ENCODE measurements at regions not wholly inside any gene's neighbourhood (a gene's known extent, or its start where the extent isn't known, plus 50 kb on each side); places are given as distances from the start of the nearest gene placed in this dataset.
A peak's percentile ranks its signal among the peaks of the same experiment; 100 is the strongest.

DNA sequence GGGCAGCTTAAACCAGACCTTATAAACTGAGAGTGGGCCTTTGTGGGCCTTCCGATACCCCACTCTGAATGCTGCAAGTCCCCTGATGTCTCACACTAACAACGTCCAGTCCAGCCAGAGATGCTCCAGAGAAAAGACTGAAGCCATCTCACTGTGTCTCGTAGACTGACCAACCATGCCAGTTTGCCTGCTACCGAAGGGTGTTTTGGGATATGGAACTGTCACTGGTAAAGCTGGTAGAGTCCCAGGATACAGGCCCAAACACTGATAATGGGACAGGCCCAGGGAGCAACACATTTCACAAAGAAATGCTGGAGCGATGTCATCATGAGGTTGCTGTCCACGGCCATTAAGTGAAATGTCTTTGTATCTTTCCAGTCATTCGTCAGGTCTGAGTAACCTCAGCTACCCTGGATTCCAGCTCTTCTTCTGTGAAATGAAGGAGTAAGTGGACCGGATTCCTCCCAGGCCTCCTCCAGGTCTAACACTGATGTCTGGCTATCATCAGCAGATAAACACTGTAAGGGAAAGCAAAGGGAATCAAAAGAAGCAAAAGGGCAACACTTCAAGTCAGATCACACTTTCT is 81.6 kb downstream of the SLC5A7 start:
- no peak overlapping the region for H2BK120ac ChIP-seq (ENCODE audit: low read depth, low read length)
- H2AFZ ChIP-seq (ENCODE audit: low read length): no peak overlapping the region
- H3K36me3 ChIP-seq (replicated peaks in 1 of 2; ENCODE audit: control insufficient read depth in 2 of 2, insufficient read depth in 2 of 2, low read length in 2 of 2): no peaks in the 10 kb centered on the region
- H3K27me3 ChIP-seq (ENCODE audit: control insufficient read depth in 3 of 3, insufficient read depth in 3 of 3, low read depth in 1 of 3, low read length in 3 of 3): no peaks in the 10 kb centered on the region
- WGBS, 2 donors (ENCODE audit: extremely low coverage in 2 of 2, insufficient read length in 2 of 2, insufficient replicate concordance in 1 of 2): no CpG with 5 or more reads among the region's 8 CpGs
- H3K27ac ChIP-seq (replicated peaks; ENCODE audit: low read length): no peak overlapping the region
- peaks cover 1% of the 10 kb centered on the region for H3K79me1 ChIP-seq (ENCODE audit: low read depth, low read length)
- no peaks in the 10 kb centered on the region for H3K4me1 ChIP-seq (ENCODE audit: control insufficient read depth in 2 of 2, insufficient read depth in 1 of 2, low read depth in 1 of 2, low read length in 2 of 2)
- no peak overlapping the region for H3K9ac ChIP-seq (ENCODE audit: low read depth, low read length, poor library complexity)
- H3K23ac ChIP-seq (ENCODE audit: low read depth, low read length, poor library complexity): no peak overlapping the region
- no peak overlapping the region for H2BK12ac ChIP-seq (ENCODE audit: low read length)
- no peak overlapping the region for H3K4me3 ChIP-seq (ENCODE audit: low read length in 2 of 2)
- no peak overlapping the region for H4K8ac ChIP-seq (ENCODE audit: low read depth, low read length)
- H3K4ac ChIP-seq (ENCODE audit: low read length): no peak overlapping the region
- no peak overlapping the region for H3K14ac ChIP-seq (ENCODE audit: low read length)
- H2BK15ac ChIP-seq (ENCODE audit: low read length): no peak overlapping the region
- no peak overlapping the region for H4K91ac ChIP-seq (ENCODE audit: low read depth, low read length, poor library complexity)
- H3K4me2 ChIP-seq (ENCODE audit: insufficient read depth, low read length, poor library complexity, severe bottlenecking): no peak overlapping the region
- DNase-seq (ENCODE audit: low spot score): no peak
- H3K9me3 ChIP-seq (replicated peaks in 1 of 2; ENCODE audit: control insufficient read depth in 2 of 2, insufficient read depth in 1 of 2, low read depth in 1 of 2, low read length in 2 of 2): no peaks in the 10 kb centered on the region
- H3K18ac ChIP-seq (ENCODE audit: low read length): no peak overlapping the region
- no peak overlapping the region for H2AK5ac ChIP-seq (ENCODE audit: low read depth, low read length)
- no peak overlapping the region for H2BK5ac ChIP-seq (ENCODE audit: low read length)

DNA sequence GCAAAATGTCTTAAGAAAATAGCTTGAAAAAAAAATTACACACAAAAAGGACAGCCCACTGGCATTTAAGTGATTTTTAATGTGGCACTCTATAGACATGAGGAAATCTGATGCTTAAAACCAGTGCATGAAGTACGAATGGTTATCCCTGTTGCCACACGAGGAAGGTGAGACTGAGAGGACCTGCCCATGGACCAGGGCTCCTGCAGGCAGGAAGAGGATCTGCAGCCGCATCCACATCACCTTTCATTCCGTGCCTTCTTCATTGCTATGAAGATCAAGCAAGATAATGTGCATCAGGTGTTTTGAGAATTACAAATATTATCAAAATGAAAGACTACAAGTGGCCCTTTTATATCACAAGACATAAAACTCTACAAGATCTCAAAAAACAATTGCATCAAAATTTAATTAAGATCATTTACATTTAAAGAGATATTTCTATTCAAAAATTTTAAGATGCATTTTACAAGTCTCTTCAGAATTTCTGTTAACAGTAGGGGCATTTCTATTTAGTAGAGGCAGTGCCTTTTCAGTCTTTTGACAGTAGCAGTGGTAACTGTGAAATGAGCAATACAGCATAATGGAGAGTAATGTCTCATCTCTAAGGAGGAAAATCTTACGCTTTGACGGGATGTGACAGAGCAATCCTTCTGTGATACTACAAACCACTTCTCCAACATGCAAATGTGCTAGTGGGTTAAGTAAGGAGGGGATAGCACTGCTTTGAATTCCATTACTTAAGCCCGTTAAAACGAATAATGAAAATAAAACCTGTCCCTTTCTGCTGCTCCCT is 83.4 kb downstream of the SLC5A7 start:
- Histone ChIP-seq H2BK15ac (ENCODE audit: low read length) (no peak overlapping the region), H3K9me3 (replicated peaks in 1 of 2; ENCODE audit: control insufficient read depth in 2 of 2, insufficient read depth in 1 of 2, low read depth in 1 of 2, low read length in 2 of 2) (no peaks in the 10 kb centered on the region), H3K4me2 (ENCODE audit: insufficient read depth, low read length, poor library complexity, severe bottlenecking) (no peak overlapping the region), H3K79me1 (ENCODE audit: low read depth, low read length) (peaks cover 1% of the 10 kb centered on the region), H2BK5ac (ENCODE audit: low read length) (no peak overlapping the region), H4K8ac (ENCODE audit: low read depth, low read length) (no peak overlapping the region), H4K91ac (ENCODE audit: low read depth, low read length, poor library complexity) (no peak overlapping the region), H3K9ac (ENCODE audit: low read depth, low read length, poor library complexity) (no peak overlapping the region), H2AFZ (ENCODE audit: low read length) (no peak overlapping the region), H3K4me3 (ENCODE audit: low read length in 2 of 2) (no peak overlapping the region), H3K23ac (ENCODE audit: low read depth, low read length, poor library complexity) (no peak overlapping the region), H2AK5ac (ENCODE audit: low read depth, low read length) (no peak overlapping the region), H3K14ac (ENCODE audit: low read length) (no peak overlapping the region), H3K4ac (ENCODE audit: low read length) (no peak overlapping the region), H3K18ac (ENCODE audit: low read length) (no peak overlapping the region), H2BK120ac (ENCODE audit: low read depth, low read length) (no peak overlapping the region), H2BK12ac (ENCODE audit: low read length) (no peak overlapping the region), H3K4me1 (ENCODE audit: control insufficient read depth in 2 of 2, insufficient read depth in 1 of 2, low read depth in 1 of 2, low read length in 2 of 2) (no peaks in the 10 kb centered on the region), H3K27me3 (ENCODE audit: control insufficient read depth in 3 of 3, insufficient read depth in 3 of 3, low read depth in 1 of 3, low read length in 3 of 3) (no peaks in the 10 kb centered on the region), H3K36me3 (replicated peaks in 1 of 2; ENCODE audit: control insufficient read depth in 2 of 2, insufficient read depth in 2 of 2, low read length in 2 of 2) (no peaks in the 10 kb centered on the region), H3K27ac (replicated peaks; ENCODE audit: low read length) (no peak overlapping the region)
- DNase-seq (ENCODE audit: low spot score): no peak
- WGBS, 2 donors (ENCODE audit: extremely low coverage in 2 of 2, insufficient read length in 2 of 2, insufficient replicate concordance in 1 of 2): no CpG with 5 or more reads among the region's 8 CpGs

DNA sequence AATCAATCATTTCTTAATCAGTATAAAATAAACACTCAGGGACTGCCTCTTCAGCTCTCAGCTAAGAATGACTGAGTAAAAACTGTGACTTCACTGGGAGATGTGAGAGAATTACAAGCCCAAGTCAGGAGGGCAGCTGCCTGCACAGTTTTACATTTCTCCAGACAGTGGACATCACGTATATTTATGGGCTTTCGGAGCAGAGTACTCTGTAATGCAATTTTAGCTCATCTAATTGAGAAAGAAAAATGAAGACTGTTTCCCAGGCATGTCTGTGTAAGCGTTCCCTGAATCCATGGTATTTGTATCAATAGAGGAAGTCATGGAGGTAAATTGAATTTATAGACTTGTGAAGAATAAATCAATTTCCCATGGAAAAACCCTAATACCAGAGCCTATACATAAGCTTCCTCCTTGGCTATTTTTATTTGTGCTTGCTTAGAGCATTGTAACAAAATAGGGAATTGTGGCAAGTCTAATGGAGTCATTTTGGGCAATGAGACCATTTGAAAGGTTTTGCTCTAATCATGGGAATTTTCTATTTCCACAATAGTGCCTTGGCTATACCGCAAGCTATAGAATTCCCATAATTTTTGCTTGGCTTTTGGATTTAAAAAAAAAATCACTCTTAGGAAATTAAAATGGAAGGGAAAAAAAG is 87.2 kb downstream of the SLC5A7 start:
- no peak overlapping the region for H3K23ac ChIP-seq (ENCODE audit: low read depth, low read length, poor library complexity)
- no CpG with 5 or more reads among the region's 4 CpGs for WGBS, 2 donors (ENCODE audit: extremely low coverage in 2 of 2, insufficient read length in 2 of 2, insufficient replicate concordance in 1 of 2)
- H3K27ac ChIP-seq (replicated peaks; ENCODE audit: low read length): no peak overlapping the region

DNA sequence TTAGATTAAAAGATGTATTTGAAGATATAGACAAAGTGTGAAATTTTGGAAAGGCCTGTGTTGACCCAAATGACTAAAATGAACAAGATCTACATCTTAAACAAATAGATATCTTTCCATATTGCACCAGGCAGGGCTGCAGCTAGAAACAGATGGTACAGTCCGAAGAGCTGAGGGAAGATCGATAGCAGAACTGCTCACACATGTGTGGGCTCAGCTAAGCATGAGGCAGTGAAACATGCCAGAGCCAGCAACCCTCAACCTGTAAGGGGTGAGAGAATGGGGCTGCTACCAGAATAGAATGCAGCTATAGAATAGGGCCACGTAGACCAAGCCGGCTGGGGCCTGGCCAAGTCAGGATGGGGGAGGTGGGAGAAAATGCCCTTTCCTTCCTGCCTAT is 87.8 kb downstream of the SLC5A7 start:
- no peaks in the 10 kb centered on the region for H3K27me3 ChIP-seq (ENCODE audit: control insufficient read depth in 3 of 3, insufficient read depth in 3 of 3, low read depth in 1 of 3, low read length in 3 of 3)
- H3K4me1 ChIP-seq (ENCODE audit: control insufficient read depth in 2 of 2, insufficient read depth in 1 of 2, low read depth in 1 of 2, low read length in 2 of 2): no peaks in the 10 kb centered on the region
- no peaks in the 10 kb centered on the region for H3K79me1 ChIP-seq (ENCODE audit: low read depth, low read length)
- H2AFZ ChIP-seq (ENCODE audit: low read length): no peak overlapping the region
- no peak overlapping the region for H2BK120ac ChIP-seq (ENCODE audit: low read depth, low read length)
- no peak overlapping the region for H3K9ac ChIP-seq (ENCODE audit: low read depth, low read length, poor library complexity)
- H3K18ac ChIP-seq (ENCODE audit: low read length): no peak overlapping the region
- H3K9me3 ChIP-seq (replicated peaks in 1 of 2; ENCODE audit: control insufficient read depth in 2 of 2, insufficient read depth in 1 of 2, low read depth in 1 of 2, low read length in 2 of 2): no peaks in the 10 kb centered on the region
- no peak overlapping the region for H3K14ac ChIP-seq (ENCODE audit: low read length)
- no peak overlapping the region for H3K27ac ChIP-seq (replicated peaks; ENCODE audit: low read length)
- H2AK5ac ChIP-seq (ENCODE audit: low read depth, low read length): no peak overlapping the region
- no peak overlapping the region for H3K23ac ChIP-seq (ENCODE audit: low read depth, low read length, poor library complexity)
- no peak overlapping the region for H2BK15ac ChIP-seq (ENCODE audit: low read length)
- H3K36me3 ChIP-seq (replicated peaks in 1 of 2; ENCODE audit: control insufficient read depth in 2 of 2, insufficient read depth in 2 of 2, low read length in 2 of 2): no peaks in the 10 kb centered on the region
- H3K4me2 ChIP-seq (ENCODE audit: insufficient read depth, low read length, poor library complexity, severe bottlenecking): no peak overlapping the region
- no peak overlapping the region for H4K91ac ChIP-seq (ENCODE audit: low read depth, low read length, poor library complexity)
- H4K8ac ChIP-seq (ENCODE audit: low read depth, low read length): no peak overlapping the region
- no peak for DNase-seq (ENCODE audit: low spot score)
- H2BK12ac ChIP-seq (ENCODE audit: low read length): no peak overlapping the region
- no peak overlapping the region for H2BK5ac ChIP-seq (ENCODE audit: low read length)
- peak overlapping the region in 1 of 2 donors; percentile 64 for H3K4me3 ChIP-seq (ENCODE audit: low read length in 2 of 2)
- no peak overlapping the region for H3K4ac ChIP-seq (ENCODE audit: low read length)
- WGBS, 2 donors (ENCODE audit: extremely low coverage in 2 of 2, insufficient read length in 2 of 2, insufficient replicate concordance in 1 of 2): no CpG with 5 or more reads among the region's 4 CpGs

More for the DNA sequence above, 87.2 kb downstream of the SLC5A7 start:
- H3K4me1 ChIP-seq (ENCODE audit: control insufficient read depth in 2 of 2, insufficient read depth in 1 of 2, low read depth in 1 of 2, low read length in 2 of 2): no peaks in the 10 kb centered on the region
- H3K9ac ChIP-seq (ENCODE audit: low read depth, low read length, poor library complexity): no peak overlapping the region
- H3K4me2 ChIP-seq (ENCODE audit: insufficient read depth, low read length, poor library complexity, severe bottlenecking): no peak overlapping the region
- no peak overlapping the region for H3K14ac ChIP-seq (ENCODE audit: low read length)
- H2BK12ac ChIP-seq (ENCODE audit: low read length): no peak overlapping the region
- H3K4me3 ChIP-seq (ENCODE audit: low read length in 2 of 2): no peak overlapping the region
- no peak overlapping the region for H2AFZ ChIP-seq (ENCODE audit: low read length)
- H3K36me3 ChIP-seq (replicated peaks in 1 of 2; ENCODE audit: control insufficient read depth in 2 of 2, insufficient read depth in 2 of 2, low read length in 2 of 2): no peaks in the 10 kb centered on the region
- no peak overlapping the region for H4K8ac ChIP-seq (ENCODE audit: low read depth, low read length)
- no peaks in the 10 kb centered on the region for H3K9me3 ChIP-seq (replicated peaks in 1 of 2; ENCODE audit: control insufficient read depth in 2 of 2, insufficient read depth in 1 of 2, low read depth in 1 of 2, low read length in 2 of 2)
- no peak overlapping the region for H3K4ac ChIP-seq (ENCODE audit: low read length)
- H2AK5ac ChIP-seq (ENCODE audit: low read depth, low read length): no peak overlapping the region
- no peak overlapping the region for H2BK15ac ChIP-seq (ENCODE audit: low read length)
- no peak overlapping the region for H2BK120ac ChIP-seq (ENCODE audit: low read depth, low read length)
- H3K18ac ChIP-seq (ENCODE audit: low read length): no peak overlapping the region
- no peaks in the 10 kb centered on the region for H3K27me3 ChIP-seq (ENCODE audit: control insufficient read depth in 3 of 3, insufficient read depth in 3 of 3, low read depth in 1 of 3, low read length in 3 of 3)
- H3K79me1 ChIP-seq (ENCODE audit: low read depth, low read length): no peaks in the 10 kb centered on the region
- no peak overlapping the region for H2BK5ac ChIP-seq (ENCODE audit: low read length)
- DNase-seq (ENCODE audit: low spot score): no peak
- H4K91ac ChIP-seq (ENCODE audit: low read depth, low read length, poor library complexity): no peak overlapping the region
